ENCODE measurements at regions not wholly inside any gene's neighbourhood (a gene's known extent, or its start where the extent isn't known, plus 50 kb on each side); places are given as distances from the start of the nearest gene placed in this dataset.

DNA sequence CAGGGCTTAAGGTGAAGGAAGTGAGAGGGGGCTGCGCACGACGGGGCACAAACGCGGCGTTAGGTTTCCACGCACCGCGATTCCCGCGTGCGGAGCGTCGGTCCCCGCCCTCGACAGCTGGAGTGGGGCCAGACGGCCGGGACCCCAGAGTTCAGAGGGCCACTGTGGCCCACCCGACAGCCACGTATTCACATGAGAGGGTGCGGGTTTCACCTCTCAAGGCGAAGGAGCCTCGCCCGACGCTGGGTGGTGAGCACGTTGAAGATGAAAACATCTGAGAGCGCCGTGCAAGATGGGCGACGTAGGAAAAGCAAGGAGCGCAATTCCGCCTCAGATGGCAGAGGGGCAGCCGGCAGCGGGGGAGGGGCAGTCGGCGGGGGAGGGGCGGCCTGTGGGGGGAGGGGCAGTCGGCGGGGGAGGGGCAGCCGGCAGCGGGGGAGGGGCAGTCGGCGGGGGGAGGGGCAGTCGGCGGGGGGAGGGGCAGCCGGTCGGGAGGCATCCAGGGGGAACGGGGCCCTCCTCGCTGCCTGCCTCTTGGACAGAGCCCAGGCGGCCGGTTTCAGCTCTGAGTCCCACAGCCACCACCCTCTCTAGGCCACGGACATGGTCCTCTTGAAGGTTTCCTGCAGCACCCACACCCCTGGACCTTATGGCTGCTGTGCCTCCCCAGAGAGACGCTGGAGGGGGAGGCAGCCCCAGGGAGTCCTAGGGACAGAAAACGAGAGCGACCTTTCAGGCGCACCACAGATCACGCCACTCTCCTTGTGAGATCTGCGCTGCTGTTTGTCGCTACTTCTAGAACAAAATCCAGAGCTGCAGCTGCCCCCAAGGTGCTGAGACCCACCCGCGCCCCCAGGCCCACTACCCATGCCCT, 113.7 kb downstream of the DLL1 start:
- H3K79me2 ChIP-seq (ENCODE audit: control insufficient read depth in 1 of 2, insufficient read depth in 2 of 2, low read length in 2 of 2), result no peaks in the 10 kb centered on the region
- peak in 1 of 2 experiments; percentile 45 for DNase-seq (ENCODE audit: low read depth in 1 of 2, low spot score in 2 of 2)
- H4K91ac ChIP-seq (replicated peaks; ENCODE audit: insufficient read length, low read length), result no peak overlapping the region
- ChIA-PET POLR2A (ENCODE audit: partially characterized antibody) (no interaction called here), CTCF (ENCODE audit: partially characterized antibody) (interaction anchor here (0.7 kb wide), 1 partner anchor 383 kb away, joined by 3 read pairs; no protein-coding TSS in a partner anchor)
- H3K27ac ChIP-seq (ENCODE audit: low read depth, low read length), result no peak overlapping the region
- no peak overlapping the region for H2BK120ac ChIP-seq (replicated peaks; ENCODE audit: low read depth, low read length)
- no peak overlapping the region for H2BK5ac ChIP-seq (ENCODE audit: low read depth, low read length)
- no peaks in the 10 kb centered on the region for H3K79me1 ChIP-seq (ENCODE audit: low read depth, low read length)
- no peak overlapping the region for H3K4me3 ChIP-seq (ENCODE audit: extremely low read depth in 1 of 4, insufficient read depth in 2 of 4, low read depth in 3 of 4, low read length in 4 of 4)
- FAIRE-seq, result no peak
- no peak overlapping the region for H3K9ac ChIP-seq (replicated peaks in 1 of 4; ENCODE audit: extremely low read depth in 1 of 4, low read depth in 3 of 4, low read length in 3 of 4)
- H3K18ac ChIP-seq (ENCODE audit: extremely low read depth, low read length), result no peak overlapping the region
- H3K36me3 ChIP-seq (ENCODE audit: control insufficient read depth in 2 of 4, insufficient read depth in 4 of 4, low read length in 3 of 4), result peaks cover 0 to 3% (median 0%) of the 10 kb centered on the region in 4 experiments; a peak in 1 of 8 replicates
- no peak overlapping the region for H3K4ac ChIP-seq (replicated peaks; ENCODE audit: insufficient read length, low read depth, low read length)
- 95% methylated on average over 44 of the region's 61 CpGs; no CpG with 5 or more reads in 1 of the 2 experiments for WGBS, 2 experiments (ENCODE audit: extremely low coverage in 1 of 2, insufficient coverage in 1 of 2, insufficient read length in 1 of 2, insufficient replicate concordance in 2 of 2, low coverage in 1 of 2, low lambda C conversion rate in 2 of 2, missing lambda C conversion rate in 1 of 2)
- no peak overlapping the region for H3K56ac ChIP-seq (replicated peaks; ENCODE audit: insufficient read length, low read depth, low read length)
- no peak overlapping the region for H2AFZ ChIP-seq (ENCODE audit: low read length)
- no peaks in the 10 kb centered on the region for H3K23me2 ChIP-seq (ENCODE audit: low read depth, low read length)
- no peak overlapping the region for H3K23ac ChIP-seq (ENCODE audit: insufficient read length)
- no peak overlapping the region for H3K14ac ChIP-seq (ENCODE audit: insufficient read length)
- H2BK20ac ChIP-seq (ENCODE audit: low read length), result no peak overlapping the region
- H3K4me2 ChIP-seq (ENCODE audit: insufficient read depth in 1 of 2, low read depth in 2 of 2, low read length in 2 of 2), result no peak overlapping the region
- H3K4me1 ChIP-seq (replicated peaks in 1 of 4; ENCODE audit: control insufficient read depth in 3 of 4, insufficient read depth in 4 of 4, low read length in 3 of 4), result no peaks in the 10 kb centered on the region; a peak in 1 of 7 replicates
- no peak for TF ChIP-seq SUZ12 (IDR thresholded peaks at IDR 0.05; ENCODE audit: low read length)
- no peak for TF ChIP-seq PHF8 (conservative IDR thresholded peaks at IDR 0.05; ENCODE audit: low read depth, low read length)
- no peak for TF ChIP-seq FOSL1 (IDR thresholded peaks at IDR 0.05; ENCODE audit: insufficient read depth, low read depth, low read length)
- no peak for TF ChIP-seq ZNF274 (IDR thresholded peaks at IDR 0.05; ENCODE audit: borderline replicate concordance, extremely low read depth, low read length)
- no peak for TF ChIP-seq SP2 (IDR thresholded peaks at IDR 0.05; ENCODE audit: low read length)
- no peak for TF ChIP-seq NANOG (IDR thresholded peaks at IDR 0.05; ENCODE audit: insufficient read depth, low read depth, low read length, poor library complexity, severe bottlenecking)
- no peak for TF ChIP-seq TEAD4 (IDR thresholded peaks at IDR 0.05; ENCODE audit: low read depth, low read length)
- TF ChIP-seq ASH2L (IDR thresholded peaks at IDR 0.05; ENCODE audit: low read length), result no peak
- TF ChIP-seq KDM5A (IDR thresholded peaks at IDR 0.05; ENCODE audit: low read length), result no peak
- TF ChIP-seq RXRA (IDR thresholded peaks at IDR 0.05; ENCODE audit: insufficient read depth, low read depth, low read length), result no peak
- no peak for TF ChIP-seq EP300 (IDR thresholded peaks at IDR 0.05; ENCODE audit: borderline replicate concordance in 1 of 2, low read depth in 2 of 2, low read length in 2 of 2)
- H3K9me3 ChIP-seq (ENCODE audit: insufficient read depth in 2 of 2, low read depth in 1 of 2, low read length in 1 of 2), result peaks cover 3 to 21% of the 10 kb centered on the region in 2 experiments; a peak in 3 of 4 replicates
- H3K27me3 ChIP-seq (replicated peaks in 1 of 4; ENCODE audit: control insufficient read depth in 3 of 4, extremely low read depth in 1 of 4, insufficient read depth in 3 of 4, low read length in 3 of 4), result no peaks in the 10 kb centered on the region; a peak in 1 of 7 replicates
- H2AK5ac ChIP-seq (ENCODE audit: low read depth, low read length), result no peak overlapping the region
- no peak overlapping the region for H4K5ac ChIP-seq (ENCODE audit: insufficient read length, low read depth, low read length)
- no peaks in the 10 kb centered on the region for H4K20me1 ChIP-seq (replicated peaks in 1 of 2; ENCODE audit: control insufficient read depth in 1 of 2, insufficient read depth in 2 of 2, low read length in 2 of 2)
- peak overlapping the region; percentile 77; the same call in 1 of the 2 replicates for H4K8ac ChIP-seq (ENCODE audit: extremely low read depth, insufficient read depth, low read length)
- H2BK15ac ChIP-seq (ENCODE audit: low read length), result no peak overlapping the region
- H2BK12ac ChIP-seq (ENCODE audit: low read depth, low read length), result no peak overlapping the region

All from H1 (cell line).